ENCODE measurements at regions not wholly inside any gene's neighbourhood (a gene's known extent, or its start where the extent isn't known, plus 50 kb on each side); places are given as distances from the start of the nearest gene placed in this dataset.

DNA sequence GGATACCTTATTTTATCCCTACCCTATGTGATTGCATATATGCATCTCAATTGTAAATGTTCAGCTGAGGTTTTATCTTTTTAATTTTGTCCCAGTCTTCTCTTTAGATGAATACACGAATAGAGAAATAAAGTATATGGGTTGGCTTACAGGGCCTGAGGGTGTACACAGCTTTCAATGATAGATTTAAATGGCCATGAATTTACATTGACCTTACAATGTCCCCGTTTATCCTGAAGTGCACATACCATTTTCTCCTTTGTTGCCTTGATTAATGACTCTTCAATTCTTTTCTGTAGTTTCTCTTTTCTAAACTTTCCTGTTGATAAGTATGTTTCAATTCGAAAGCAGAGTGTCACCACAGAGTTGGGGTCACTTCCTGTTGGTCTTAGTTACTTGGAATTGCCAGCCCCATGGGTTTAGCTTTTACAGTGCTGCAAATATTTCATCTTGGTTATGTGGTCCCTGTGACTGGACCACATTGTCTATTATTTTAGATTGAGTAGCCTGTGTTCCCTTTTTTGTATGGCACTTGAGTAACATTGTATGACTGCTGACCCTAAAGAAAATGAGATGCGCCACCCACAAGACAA lies 1616.3 kb upstream of the ACVR2A start:
- CTCF ChIA-PET = no interaction called here
- H3K4me3 ChIP-seq = no peak overlapping the region

DNA sequence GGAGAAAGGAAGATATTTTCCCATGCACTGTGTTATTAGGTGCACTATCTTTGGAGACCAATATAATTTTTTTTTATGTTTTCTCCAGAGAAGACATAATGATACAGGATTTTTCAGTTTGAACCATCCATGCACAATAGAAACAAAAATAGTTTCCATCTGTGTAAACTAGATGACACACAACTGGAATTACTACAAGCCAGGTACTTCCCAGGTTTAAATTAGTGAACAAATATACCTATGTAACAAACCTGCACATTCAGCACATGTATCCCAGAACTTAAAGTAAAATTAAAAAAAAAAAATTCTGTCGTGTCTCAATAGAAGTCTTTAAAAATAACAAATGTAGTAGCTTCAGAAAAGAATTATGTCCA lies 1616.8 kb upstream of the ACVR2A start:
- Histone ChIP-seq H3K4me1 (replicated peaks; ENCODE audit: insufficient read depth) (no peaks in the 10 kb centered on the region), H2AFZ (no peak overlapping the region), H3K4me3 (no peak overlapping the region), H3K9me3 (ENCODE audit: insufficient read depth, low read depth) (no peaks in the 10 kb centered on the region), H3F3A (ENCODE audit: insufficient read depth, low read depth) (no peaks in the 10 kb centered on the region), H3K27me3 (ENCODE audit: insufficient read depth, low read depth) (no peaks in the 10 kb centered on the region), H3K4me2 (no peak overlapping the region), H4K20me1 (ENCODE audit: insufficient read depth) (no peaks in the 10 kb centered on the region), H3K79me2 (ENCODE audit: low read depth) (no peaks in the 10 kb centered on the region), H3K27ac (no peak overlapping the region), H3K36me3 (ENCODE audit: low read depth) (no peaks in the 10 kb centered on the region), H3K9me2 (ENCODE audit: insufficient read depth) (no peaks in the 10 kb centered on the region)
- no peak for DNase-seq
- POLR2A ChIA-PET (ENCODE audit: unreplicated experiment) = no interaction called here
- BruUV-seq (replicated peaks) = no TSS peak
- intact Hi-C loops (cut with micrococcal nuclease; ENCODE audit: unreplicated experiment) = no loop called here
- TF ChIP-seq, protein P1, sequence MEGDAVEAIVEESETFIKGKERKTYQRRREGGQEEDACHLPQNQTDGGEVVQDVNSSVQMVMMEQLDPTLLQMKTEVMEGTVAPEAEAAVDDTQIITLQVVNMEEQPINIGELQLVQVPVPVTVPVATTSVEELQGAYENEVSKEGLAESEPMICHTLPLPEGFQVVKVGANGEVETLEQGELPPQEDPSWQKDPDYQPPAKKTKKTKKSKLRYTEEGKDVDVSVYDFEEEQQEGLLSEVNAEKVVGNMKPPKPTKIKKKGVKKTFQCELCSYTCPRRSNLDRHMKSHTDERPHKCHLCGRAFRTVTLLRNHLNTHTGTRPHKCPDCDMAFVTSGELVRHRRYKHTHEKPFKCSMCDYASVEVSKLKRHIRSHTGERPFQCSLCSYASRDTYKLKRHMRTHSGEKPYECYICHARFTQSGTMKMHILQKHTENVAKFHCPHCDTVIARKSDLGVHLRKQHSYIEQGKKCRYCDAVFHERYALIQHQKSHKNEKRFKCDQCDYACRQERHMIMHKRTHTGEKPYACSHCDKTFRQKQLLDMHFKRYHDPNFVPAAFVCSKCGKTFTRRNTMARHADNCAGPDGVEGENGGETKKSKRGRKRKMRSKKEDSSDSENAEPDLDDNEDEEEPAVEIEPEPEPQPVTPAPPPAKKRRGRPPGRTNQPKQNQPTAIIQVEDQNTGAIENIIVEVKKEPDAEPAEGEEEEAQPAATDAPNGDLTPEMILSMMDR (conservative IDR thresholded peaks at IDR 0.05) = no peak
- no peak for TF ChIP-seq EZH2 (IDR thresholded peaks at IDR 0.05; ENCODE audit: low read depth)
- CTCF ChIA-PET = no interaction called here

More for the DNA sequence above, 1616.3 kb upstream of the ACVR2A start:
- no TSS peak for BruUV-seq (replicated peaks)
- no peak overlapping the region for H3K27ac ChIP-seq
- H3K4me1 ChIP-seq (replicated peaks; ENCODE audit: insufficient read depth) = no peaks in the 10 kb centered on the region
- intact Hi-C loops (cut with micrococcal nuclease; ENCODE audit: unreplicated experiment) = no loop called here
- no peaks in the 10 kb centered on the region for H3K79me2 ChIP-seq (ENCODE audit: low read depth)
- H3K36me3 ChIP-seq (ENCODE audit: low read depth) = no peaks in the 10 kb centered on the region
- POLR2A ChIA-PET (ENCODE audit: unreplicated experiment) = no interaction called here
- no peaks in the 10 kb centered on the region for H3K9me2 ChIP-seq (ENCODE audit: insufficient read depth)
- no peak for DNase-seq
- no peaks in the 10 kb centered on the region for H4K20me1 ChIP-seq (ENCODE audit: insufficient read depth)
- no peak overlapping the region for H3K4me2 ChIP-seq
- no peaks in the 10 kb centered on the region for H3F3A ChIP-seq (ENCODE audit: insufficient read depth, low read depth)
- H3K27me3 ChIP-seq (ENCODE audit: insufficient read depth, low read depth) = no peaks in the 10 kb centered on the region
- TF ChIP-seq EZH2 (IDR thresholded peaks at IDR 0.05; ENCODE audit: low read depth) = no peak
- TF ChIP-seq, protein P1 (conservative IDR thresholded peaks at IDR 0.05) = no peak
- no peaks in the 10 kb centered on the region for H3K9me3 ChIP-seq (ENCODE audit: insufficient read depth, low read depth)
- H2AFZ ChIP-seq = no peak overlapping the region

DNA sequence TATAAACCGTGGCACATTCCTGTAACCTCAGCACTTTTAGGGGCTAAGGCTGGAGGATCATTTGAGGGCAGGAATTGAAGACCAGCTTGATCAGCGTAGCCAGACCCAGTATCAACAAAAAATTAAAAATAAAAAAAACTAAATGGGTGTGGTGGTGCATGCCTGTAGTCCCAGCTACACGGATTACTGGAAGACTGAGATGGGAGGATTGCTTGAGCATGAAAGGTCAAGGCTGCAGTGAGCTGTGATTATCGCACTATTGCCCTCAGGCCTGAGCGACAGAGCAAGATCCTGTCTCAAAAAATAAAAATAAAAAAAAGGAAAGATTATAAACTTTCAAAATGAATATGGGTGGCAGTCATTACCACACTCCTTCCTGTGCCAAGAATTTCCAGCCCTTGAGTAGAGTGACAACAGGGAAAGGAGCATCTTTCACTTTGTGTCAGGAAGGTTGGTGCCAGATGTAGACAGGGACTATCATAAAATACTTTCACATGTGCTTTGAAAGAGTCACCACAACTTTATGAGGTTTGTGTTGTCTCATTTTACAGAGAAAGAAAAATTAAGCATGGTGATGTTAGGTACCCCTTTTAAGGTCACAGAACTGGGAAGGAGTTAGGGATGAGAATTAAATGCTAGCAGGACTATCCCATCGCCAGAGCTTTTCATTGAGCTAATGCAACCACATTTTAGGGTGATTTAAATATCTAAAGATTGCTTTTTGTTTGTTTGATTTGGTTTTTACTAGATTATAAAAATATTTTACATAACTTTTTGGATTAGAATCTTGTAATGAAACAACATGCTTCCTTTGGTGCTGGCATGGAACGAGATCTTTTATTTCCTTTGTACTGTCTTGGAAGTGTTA lies 1617.4 kb upstream of the ACVR2A start:
- no peaks in the 10 kb centered on the region for H3K27me3 ChIP-seq (ENCODE audit: insufficient read depth, low read depth)
- CTCF ChIA-PET = no interaction called here
- TF ChIP-seq EZH2 (IDR thresholded peaks at IDR 0.05; ENCODE audit: low read depth) = no peak
- TF ChIP-seq, protein P1 (conservative IDR thresholded peaks at IDR 0.05) = no peak
- no peaks in the 10 kb centered on the region for H3K9me3 ChIP-seq (ENCODE audit: insufficient read depth, low read depth)
- DNase-seq = no peak
- H3K36me3 ChIP-seq (ENCODE audit: low read depth) = no peaks in the 10 kb centered on the region
- H3K4me2 ChIP-seq = no peak overlapping the region
- H3K79me2 ChIP-seq (ENCODE audit: low read depth) = no peaks in the 10 kb centered on the region
- no peaks in the 10 kb centered on the region for H3F3A ChIP-seq (ENCODE audit: insufficient read depth, low read depth)
- POLR2A ChIA-PET (ENCODE audit: unreplicated experiment) = no interaction called here
- H3K27ac ChIP-seq = no peak overlapping the region
- BruUV-seq (replicated peaks) = no TSS peak
- intact Hi-C loops (cut with micrococcal nuclease; ENCODE audit: unreplicated experiment) = no loop called here
- no peaks in the 10 kb centered on the region for H4K20me1 ChIP-seq (ENCODE audit: insufficient read depth)
- H2AFZ ChIP-seq = no peak overlapping the region
- H3K9me2 ChIP-seq (ENCODE audit: insufficient read depth) = no peaks in the 10 kb centered on the region
- H3K4me1 ChIP-seq (replicated peaks; ENCODE audit: insufficient read depth) = no peaks in the 10 kb centered on the region
- H3K4me3 ChIP-seq = no peak overlapping the region
